ENCODE measurements at regions not wholly inside any gene's neighbourhood (a gene's known extent, or its start where the extent isn't known, plus 50 kb on each side); places are given as distances from the start of the nearest gene placed in this dataset.
A peak's percentile ranks its signal among the peaks of the same experiment; 100 is the strongest.
"Not testable (repeated sequence)": the region's sequence is repeated elsewhere in the genome, so short reads cannot be mapped to it uniquely, and the experiment has no call there.

DNA sequence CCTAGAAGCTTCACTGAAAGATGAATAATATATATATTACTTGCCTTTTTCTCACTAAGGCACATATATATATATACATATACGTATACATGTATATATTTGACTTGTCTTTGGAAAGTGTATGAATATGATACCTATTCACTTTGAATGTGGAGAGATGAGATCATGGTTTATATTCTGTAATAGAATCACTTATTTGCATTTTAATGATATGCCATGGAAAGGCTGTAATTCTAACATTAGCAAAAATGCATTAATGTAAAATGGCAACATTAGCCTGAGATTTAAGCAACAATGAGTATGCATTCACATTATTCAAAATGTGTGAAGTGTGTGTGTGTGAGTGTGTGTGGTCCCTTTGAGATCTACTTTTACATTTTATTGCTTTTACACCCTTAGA, 54.5 kb upstream of the PRKD1 start:
- DNase-seq: no peak

DNA sequence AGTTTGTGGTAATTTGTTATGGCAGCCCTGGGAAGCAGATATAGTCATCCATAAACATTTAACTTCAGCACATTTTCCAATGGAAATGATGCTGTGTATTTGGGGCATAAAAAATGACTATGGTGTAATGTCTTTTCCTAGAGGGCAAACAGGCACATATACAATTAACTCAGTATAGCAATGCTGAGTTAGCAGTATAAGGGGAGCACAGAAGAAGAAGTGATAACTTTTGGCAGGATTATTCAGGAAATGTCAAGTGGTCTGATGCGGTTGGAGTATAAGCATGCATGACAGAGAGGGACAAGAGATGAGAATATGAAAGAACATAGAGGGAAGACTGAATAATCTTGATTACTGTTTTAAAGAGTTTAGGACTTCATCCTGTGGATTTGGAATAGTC, 55.3 kb upstream of the PRKD1 start:
- DNase-seq: no peak

DNA sequence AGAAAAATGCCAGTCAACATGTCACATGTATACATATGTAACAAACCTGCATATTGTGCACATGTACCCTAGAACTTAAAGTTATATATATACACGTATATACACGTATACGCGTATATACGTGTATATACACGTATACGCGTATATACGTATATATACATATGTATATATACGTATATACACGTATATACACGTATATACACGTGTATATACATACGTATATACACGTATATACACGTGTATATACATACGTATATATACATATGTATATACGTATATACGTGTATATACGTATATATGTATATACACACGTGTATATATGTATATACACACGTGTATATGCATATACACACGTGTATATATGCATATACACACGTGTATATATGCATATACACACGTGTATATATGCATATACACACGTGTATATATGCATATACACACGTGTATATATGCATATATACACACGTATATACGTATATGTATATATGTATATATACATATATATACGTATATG, 62.8 kb upstream of the PRKD1 start:
- not testable (repeated sequence) for DNase-seq

DNA sequence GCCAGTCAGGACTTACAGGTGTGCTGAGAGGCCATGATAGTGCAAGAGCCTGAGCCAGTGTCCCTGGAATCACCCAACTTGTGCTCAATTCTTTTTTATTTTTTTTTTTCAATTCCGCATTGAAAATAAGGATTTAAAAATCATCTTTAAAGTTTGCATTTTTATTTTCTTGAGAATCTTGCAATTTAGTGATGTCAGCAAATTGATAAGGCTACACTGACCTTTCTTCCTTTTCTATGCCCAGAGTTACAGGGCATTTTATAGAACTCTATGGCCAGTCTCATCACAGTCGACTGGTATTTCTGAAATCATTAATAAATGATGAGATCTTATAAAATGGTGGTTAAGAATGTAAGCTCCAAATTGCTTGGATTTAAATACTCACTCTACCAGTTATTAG, 63.3 kb upstream of the PRKD1 start:
- no peak for DNase-seq

DNA sequence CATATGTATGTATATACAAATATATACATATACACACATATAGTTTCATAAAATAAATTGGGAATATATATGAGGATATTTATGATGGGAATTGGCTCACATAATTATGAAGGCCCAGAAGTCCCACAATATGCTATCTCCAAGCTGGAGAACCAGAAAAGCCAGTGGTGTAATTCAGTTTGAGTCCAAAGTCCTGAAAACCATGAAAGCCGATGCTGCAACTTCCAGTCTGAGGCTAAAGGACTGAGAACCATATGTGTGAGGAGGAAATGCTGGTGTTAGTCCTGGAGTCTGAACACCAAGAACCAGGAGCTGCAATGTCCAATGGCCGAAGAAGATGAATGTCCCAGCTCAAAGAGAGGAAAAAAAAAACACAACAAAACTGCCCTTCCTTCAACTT, 65.5 kb upstream of the PRKD1 start:
- no peak for DNase-seq

DNA sequence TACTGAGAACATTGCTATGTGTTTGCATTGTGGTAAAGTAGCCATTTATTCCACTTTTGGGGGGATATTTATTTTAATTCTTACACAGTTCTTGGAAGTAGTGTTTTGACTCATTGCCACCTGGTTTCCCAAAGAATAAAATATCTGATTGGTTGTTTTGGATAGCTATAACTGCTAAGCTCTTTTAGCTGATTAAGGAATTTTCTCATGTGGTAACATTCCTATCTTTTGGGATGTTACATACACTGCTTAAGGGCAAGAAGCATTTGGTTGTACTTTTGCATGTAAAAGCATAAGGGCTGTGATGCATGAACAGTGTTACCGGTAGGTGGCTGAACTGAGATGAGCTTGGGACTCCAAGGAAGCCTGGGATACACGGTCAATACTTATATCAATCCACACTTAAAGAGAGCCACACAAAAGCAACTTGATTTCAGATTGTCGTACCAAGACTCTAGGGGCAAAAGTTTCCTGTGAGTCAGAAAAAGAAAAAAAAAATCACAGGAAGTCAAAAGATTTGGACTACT, 71.4 kb upstream of the PRKD1 start:
- no peak for DNase-seq

DNA sequence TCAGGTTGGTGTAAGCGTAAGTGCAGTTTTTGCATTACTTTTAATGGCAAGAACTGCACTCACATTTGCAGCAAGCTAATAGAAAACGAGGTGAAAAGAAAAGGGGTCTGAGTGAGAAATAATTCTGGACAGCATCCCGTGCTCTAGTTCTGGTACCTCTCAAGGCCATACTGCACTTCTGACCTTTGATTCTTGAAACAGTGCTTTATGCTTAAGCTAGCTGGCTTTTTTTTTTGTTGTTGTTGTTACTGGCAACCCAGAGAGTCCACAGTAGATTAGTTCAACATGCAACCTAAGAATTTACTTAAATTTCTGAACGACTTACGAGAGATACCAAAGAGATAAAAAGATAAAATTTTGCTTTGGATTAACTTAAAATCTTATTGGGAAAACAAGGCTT, 75.2 kb upstream of the PRKD1 start:
- DNase-seq: no peak

DNA sequence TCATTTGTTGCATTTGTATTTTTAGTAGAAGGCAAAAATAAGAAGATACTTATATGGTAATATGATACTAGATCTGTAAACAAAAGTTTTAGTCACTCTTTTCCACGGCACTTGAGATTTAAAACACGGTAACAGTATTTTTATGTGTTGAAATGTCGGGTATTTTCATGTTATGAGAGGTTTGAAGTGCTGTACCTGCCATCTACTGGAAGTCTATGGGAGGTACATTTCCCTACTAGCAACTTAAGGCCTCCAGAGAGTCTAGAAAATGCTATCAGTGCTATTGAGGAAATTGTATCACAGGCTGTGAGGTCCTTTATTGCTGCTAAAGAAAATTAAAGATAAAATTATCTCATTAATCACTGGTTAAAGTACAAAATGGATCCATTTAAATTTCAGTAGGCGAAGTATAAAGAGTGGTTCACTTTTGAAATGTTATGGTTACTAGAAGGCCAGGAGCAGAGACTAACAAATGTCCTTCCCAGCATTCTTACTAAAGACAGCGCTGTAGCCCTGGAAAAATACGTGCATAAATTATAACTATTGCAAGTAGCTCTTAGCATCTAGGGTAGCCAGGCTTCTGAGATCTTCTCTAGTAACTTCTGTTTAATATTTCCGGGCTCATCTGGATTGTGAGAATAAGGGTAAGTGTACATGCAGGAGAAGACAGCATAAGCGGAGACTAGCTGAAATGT, 77.6 kb upstream of the PRKD1 start:
- DNase-seq: peak; percentile 18

DNA sequence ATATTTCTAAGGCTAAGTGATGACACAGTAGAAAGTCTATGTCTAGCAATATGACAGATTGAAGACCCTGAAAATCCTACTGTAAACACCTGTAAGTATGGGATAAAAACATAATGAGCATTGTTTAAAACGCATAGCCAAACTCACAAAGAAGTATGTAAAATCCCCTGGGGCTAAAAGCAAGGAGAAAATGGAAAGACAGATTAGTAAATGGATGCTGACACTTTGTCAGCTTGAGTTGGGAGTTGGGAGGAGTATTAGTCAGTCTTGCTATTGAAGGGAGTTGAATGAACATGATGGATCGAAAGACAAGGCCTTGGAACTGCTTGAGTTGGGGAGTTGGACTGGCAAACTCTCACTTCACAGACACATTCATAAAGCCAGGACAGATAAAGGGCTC, 79.0 kb upstream of the PRKD1 start:
- DNase-seq: no peak

DNA sequence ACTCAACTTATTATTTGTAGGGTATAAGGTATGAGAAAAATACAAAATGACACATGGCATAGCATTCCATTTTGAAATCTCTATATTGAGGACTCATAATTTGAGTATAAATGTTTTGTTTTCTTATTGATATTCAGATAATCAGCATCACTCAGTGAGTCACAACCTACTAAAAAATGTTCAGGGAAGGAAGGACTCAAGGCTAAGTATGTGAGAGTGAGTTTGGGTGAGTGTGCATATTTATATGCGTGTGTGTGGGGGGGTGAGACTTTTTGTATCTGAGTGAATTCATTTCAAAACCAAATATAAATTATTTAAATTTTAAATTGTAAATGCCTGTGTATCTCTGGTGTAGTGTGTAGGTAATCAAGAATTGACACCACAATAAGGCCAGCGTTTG, 87.8 kb upstream of the PRKD1 start:
- no peak for DNase-seq

DNA sequence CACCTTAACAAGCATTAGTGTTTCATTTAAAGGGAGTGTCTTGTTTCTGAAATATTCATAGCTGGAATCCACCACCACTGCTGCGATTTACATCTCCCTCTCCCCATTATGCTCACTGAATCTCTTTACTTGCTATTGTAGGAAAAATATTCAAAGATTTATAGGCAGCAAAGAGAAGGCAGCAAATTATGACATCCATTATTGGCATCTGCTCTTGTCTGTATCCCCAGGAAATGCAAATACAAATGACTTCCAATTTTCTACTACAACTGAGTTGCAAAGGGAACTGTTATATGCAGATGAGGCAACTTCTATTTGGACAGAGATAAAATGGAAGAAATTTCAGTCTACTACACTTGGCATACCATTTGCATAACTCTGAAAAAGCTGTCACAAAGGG, 88.4 kb upstream of the PRKD1 start:
- no peak for DNase-seq

DNA sequence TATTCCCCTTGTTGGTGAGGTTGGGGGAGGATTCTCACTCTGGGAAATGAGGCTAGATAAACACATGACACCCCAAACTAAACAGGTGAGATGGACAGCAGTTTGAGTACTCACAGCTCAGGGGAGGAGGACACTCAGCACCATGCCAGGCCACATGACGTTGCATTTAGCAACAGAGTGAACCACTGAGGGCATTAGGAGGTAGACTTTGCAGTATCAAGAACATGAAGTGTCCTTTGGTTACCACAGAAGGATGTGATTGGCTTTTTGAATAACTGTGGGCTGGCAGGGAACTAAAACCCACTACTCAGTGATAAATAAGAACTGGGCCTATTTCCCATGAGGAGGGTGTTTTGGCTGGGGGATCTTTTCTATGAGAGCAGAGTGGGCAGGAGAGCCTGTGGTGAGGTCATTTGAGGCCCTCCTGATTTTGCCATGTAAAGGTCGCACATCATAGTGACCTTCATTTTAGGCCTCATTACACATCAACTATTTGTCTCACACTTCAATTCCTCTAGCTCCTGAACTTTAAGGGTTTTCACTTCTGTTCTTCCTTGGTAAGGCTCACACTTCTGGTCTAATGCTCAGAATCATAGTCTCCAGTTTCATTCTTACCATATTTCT, 89.8 kb upstream of the PRKD1 start:
- no peak for DNase-seq

DNA sequence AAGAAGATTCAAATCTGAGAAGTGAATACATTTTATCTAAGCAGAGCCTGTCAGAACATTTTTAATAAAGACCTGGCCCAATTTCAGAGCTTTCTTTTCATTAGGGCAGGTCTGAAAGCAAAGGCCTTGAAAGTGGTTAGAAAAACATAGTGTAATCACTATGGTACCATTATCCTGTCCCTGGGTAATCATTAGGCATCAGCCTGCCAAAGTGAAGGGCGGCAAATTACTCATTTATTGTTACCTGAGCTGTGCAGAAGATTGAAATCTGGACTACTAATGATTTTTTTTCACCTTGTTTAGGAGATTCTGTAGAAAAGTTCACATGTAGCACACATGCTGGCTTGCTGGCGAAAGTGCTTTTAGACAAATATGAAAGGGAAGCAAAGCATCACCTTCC, 92.6 kb upstream of the PRKD1 start:
- no peak for DNase-seq

DNA sequence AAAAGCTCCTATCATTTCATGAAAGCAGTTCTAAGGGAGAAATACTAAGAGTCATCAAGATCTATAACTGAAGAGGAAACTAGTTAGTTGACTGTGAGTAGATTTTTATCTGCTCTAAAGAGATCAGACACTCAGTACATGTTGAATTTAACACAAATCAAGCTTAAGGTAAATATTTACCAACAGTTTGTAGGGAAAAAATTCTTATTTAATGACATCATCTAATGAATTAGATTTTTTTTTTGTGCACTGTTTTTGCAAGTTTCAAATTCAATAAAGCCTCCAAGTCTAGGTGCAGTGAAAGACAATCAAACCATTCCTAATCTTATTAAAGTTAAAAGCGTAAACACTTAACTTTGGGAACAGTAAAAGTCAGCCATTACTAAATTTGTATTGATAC, 93.0 kb upstream of the PRKD1 start:
- DNase-seq: no peak

DNA sequence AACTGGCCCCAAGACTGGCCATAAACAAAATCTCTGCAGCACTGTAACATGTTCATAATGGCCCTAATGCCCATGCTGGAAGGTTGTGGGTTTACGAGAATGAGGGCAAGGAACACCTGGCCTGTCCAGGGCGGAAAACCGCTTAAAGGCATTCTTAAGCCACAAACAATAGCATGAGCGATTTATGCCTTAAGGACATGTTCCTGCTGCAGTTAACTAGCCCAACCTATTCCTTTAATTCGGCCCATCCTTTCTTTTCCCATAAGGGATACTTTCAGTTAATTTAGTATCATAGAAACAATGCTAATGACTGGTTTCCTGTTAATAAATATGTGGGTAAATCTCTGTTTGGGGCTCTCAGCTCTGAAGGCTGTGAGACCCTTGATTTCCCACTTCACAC, 95.7 kb upstream of the PRKD1 start:
- not testable (repeated sequence) for DNase-seq

DNA sequence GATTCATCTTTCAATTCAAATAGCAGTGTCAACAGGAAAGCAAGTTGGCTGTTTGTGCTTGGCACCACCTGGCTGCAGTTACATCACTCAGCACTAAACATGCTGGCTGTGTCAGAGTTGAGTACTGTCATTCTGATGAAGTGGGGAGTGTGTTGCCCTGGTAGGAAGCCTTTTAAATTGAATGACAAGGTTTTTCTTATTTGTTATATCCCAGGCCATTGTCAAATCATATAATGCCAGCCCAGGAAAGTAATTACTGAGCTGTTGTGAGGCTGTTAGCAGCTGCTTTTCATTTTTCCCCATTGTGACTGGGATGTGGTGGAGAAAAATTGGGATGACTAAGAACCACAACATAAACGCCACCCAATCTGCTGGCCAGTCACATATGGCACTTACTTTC, 106.5 kb upstream of the PRKD1 start:
- peak; percentile 48 for DNase-seq

DNA sequence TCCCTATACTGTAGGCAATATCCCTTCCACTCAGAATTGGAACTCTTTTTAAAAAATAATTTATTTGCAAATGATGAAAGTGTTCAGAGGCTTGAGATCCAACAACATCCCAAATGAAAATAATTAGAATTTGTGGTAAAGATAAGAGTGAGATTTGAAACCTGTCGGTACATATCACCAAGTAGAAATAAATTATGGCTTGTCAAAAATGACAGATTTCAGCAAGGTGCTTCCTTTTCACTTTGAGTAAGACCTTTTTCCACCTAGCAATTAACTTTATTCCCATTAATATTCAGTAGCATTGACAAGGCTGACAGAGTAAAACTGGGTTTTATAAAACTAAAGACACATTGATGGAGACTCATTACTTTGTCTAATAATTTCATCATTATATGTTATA, 107.7 kb upstream of the PRKD1 start:
- no peak for DNase-seq

DNA sequence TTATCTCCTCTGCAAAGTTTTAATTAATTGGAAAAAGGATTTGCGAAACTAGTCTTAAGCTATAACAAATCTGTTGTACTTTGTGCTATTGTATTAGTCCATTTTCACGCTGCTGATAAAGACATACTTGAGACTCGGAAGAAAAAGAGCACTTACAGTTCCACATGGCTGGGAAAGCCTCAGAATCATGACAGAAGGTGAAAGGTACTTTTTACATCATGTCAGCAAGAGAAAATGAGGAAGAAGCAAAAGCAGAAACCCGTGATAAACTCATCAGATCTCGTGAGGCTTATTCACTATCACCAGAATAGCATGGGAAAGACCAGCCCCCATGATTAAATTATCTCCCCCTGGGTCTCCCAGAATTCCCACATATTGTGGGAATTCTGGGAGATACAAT, 118.1 kb upstream of the PRKD1 start:
- DNase-seq: no peak

DNA sequence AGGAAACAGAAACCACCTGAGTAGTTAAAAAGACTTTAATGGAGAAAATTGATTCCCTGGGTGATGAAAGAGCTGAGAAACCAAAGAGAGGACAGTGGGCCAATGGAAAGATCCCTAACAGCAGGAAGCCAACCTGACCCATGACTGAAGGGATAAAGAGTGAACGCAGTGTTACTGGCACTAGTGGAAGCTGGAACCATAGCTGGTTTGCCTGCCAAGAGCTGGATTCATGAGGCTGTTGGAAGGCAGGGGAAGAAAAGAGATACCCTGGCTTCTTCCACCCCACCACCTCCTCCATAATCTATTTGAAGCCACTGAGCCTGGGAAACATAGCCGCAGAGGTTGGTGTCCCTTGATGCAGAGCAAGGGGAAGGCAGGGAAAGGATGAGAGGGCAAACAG, 125.5 kb upstream of the PRKD1 start:
- DNase-seq: no peak

DNA sequence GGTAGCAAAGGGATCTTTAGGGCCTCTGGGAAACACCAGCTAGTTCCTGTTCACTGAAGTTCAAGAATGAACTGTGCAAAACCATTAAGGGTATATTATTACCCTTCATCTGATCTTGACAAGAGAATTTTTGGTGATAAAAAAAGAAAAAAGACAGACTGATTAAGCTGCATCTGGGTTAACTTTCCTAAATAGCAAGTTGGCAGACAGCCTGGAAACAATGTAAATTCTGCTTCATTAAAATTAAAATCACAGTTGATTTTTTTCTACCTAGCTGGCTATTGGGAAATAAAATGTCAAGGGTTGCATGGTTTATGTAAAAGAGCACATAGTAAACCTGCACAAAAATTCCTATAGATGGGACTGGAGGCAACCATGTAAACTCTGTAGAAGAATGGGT, 126.6 kb upstream of the PRKD1 start:
- DNase-seq: no peak

DNA sequence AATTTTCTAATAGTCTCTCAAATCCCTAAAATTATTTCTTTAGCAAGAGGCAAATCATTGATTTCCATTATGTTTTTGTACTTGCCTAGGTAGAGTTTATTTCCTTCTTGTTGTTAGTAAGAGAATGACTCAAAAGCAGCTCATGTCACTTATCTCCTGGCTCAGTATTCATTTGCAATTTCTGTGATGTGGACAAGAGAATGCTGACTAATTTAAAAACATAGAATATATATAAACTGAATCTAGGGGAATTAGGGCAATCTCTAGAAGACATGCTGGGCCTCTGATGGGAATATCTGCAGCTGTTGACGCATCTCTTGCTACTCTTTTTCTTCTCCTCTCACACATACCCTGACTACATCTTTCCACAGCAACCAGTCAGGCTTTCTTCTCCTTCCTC, 130.8 kb upstream of the PRKD1 start:
- no peak for DNase-seq

DNA sequence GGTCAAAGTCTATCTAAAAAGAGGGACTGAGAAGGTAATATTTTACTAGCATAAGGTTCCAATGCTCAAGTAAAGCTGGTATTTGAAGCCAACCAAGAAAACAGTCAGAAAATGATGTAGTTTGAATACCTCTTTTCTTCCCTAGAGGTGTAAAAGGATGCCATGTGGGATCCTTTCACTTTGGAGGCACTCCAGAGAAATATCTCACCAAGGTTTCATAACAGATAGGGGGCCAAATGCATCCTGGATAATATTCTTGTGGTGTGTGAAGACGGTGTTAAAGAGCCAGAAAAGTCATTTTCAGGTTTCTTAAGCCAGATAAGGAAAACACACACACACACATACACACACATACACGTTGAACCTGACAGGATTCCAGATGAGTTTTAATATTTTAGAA, 136.1 kb upstream of the PRKD1 start:
- DNase-seq: no peak

DNA sequence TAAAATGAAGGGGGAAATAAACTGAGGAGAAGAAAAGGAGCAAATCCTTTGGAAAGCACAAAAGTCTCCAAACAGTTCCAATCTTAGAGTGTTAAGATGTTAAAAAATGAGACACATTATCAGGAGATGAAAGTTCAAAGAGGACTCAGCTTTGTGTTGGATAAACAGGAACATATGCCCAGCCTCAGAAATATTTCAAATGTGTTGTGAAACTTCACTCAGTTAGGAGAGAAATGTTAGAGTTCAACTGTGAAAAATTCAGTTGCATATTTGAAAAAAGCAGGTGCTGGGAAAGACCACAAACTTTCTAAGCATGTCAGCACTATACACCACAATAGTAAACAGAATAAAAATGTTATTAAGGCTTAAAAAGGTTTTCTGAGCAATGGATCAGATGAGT, 136.8 kb upstream of the PRKD1 start:
- no peak for DNase-seq

DNA sequence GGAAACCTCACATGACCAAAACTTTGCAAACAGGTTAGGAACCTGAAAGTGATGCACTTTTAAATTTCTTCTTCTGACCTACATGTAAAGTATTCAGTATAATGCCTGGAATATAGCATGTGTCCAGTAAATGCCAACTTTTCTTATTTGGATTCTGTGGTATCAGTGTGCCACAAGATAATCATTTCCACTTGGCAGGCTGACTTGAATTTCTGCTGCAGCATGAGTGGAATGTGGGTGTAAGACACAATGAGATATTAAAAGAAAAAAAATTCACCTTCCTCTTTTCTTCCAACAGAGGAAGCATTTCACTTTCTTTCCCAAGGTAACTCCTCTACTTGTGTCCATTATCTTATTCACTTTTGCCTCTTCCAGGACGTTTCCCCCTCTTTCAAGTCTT, 141.9 kb upstream of the PRKD1 start:
- DNase-seq: no peak

DNA sequence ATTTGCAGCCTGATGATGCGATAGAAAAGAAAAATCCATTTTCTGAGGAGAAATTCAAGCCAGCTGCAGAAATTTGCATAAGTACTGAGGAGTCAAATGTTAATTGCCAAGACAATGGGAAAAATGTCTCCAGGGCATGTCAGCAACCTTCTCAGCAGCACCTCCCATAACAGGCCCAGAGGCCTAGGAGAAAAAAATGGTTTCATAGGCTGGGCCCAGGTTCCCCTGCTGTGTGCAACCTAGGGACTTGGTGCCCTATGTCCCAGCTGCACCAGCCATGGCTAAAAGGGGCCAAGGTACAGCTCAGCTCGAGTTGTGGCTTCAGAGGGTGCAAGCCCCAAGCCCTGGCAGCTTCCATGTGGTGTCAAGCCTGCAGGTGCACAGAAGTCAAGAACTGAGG, 144.8 kb upstream of the PRKD1 start:
- not testable (repeated sequence) for DNase-seq
